ENCODE measurements at regions not wholly inside any gene's neighbourhood (a gene's known extent, or its start where the extent isn't known, plus 50 kb on each side); places are given as distances from the start of the nearest gene placed in this dataset.

GRCh38 chr7:17039372-17039771 lies 157.6 kb upstream of the AGR3 start:
- TF ChIP-seq ZNF24 (IDR thresholded peaks at IDR 0.05) (no peak), NFYB (CRISPR knock-in tag; IDR thresholded peaks at IDR 0.05) (no peak)

Data from HepG2 (cell line).